IMR-90 (cell line): ENCODE measurements at regions not wholly inside any gene's neighbourhood (a gene's known extent, or its start where the extent isn't known, plus 50 kb on each side); places are given as distances from the start of the nearest gene placed in this dataset.

Experiments used
- ATAC-seq: fragments of 200-7000 bp; cut with Tn5 transposase; 2 replicates; pipeline ENCODE4 v1.9.1; 2020; ENCODE audit warnings: low read depth, mild to moderate bottlenecking, moderate library complexity
- BruUV-seq: library from RNA; stranded (reverse); fragments of 400-500 nt; replicated peaks from 2 replicates; lab custom pipeline; 2021; lab: Mats Ljungman, UMichigan
- CTCF ChIA-PET: fragments of 300-600 bp; formaldehyde crosslinking; extraction: SDS; loops from one replicate; lab custom pipeline; 2021; ENCODE audit warnings: antibody characterized with exemption; lab: Yijun Ruan, JAX
- POLR2A ChIA-PET: fragments of 300-600 bp; sonication (Branson Sonifier 250); formaldehyde crosslinking; loops from one replicate; lab custom pipeline; 2022; ENCODE audit warnings: antibody characterized with exemption; ENCODE audit not compliant: unreplicated experiment; lab: Charles Lee
- DNase-seq: peaks from one replicate; pipeline ENCODE4 v3.0.0; 2013
- H2AFZ ChIP-seq: replicated peaks from 2 replicates; pipeline ENCODE3; 2013; ENCODE audit warnings: low read length, mild to moderate bottlenecking; ENCODE audit not compliant: poor library complexity
- H2AK5ac ChIP-seq: 2 replicates; pipeline ENCODE4 v1.6.1; 2013; ENCODE audit warnings: low read depth, low read length, inconsistent platforms
- H2AK9ac ChIP-seq: replicated peaks from 2 replicates; pipeline ENCODE3; 2013; ENCODE audit warnings: mild to moderate bottlenecking, low read depth, low read length, moderate library complexity; ENCODE audit not compliant: poor library complexity
- H2BK120ac ChIP-seq: 2 replicates; pipeline ENCODE4 v1.6.1; 2013; ENCODE audit warnings: low read depth, low read length, inconsistent platforms
- H2BK15ac ChIP-seq: 3 replicates; pipeline ENCODE4 v1.6.1; 2013; ENCODE audit warnings: low read depth, low read length, inconsistent platforms
- H2BK20ac ChIP-seq: 2 replicates; pipeline ENCODE4 v1.6.1; 2013; ENCODE audit warnings: low read depth, mild to moderate bottlenecking, inconsistent platforms, low read length, moderate library complexity
- H2BK5ac ChIP-seq: 2 replicates; pipeline ENCODE4 v1.6.1; 2013; ENCODE audit warnings: mild to moderate bottlenecking, low read depth, low read length, inconsistent platforms; ENCODE audit not compliant: poor library complexity, severe bottlenecking
- H3K14ac ChIP-seq: replicated peaks from 2 replicates; pipeline ENCODE4 v1.6.1; 2013; ENCODE audit warnings: low read depth, low read length, inconsistent platforms
- H3K18ac ChIP-seq: 2 replicates; pipeline ENCODE4 v1.6.1; 2013; ENCODE audit warnings: low read depth, low read length, control low read depth
- H3K23ac ChIP-seq: 2 replicates; pipeline ENCODE4 v1.6.1; 2013; ENCODE audit warnings: low read depth, low read length, inconsistent platforms
- H3K27ac ChIP-seq: 2 replicates; pipeline ENCODE4 v1.5.1; 2013; ENCODE audit warnings: mild to moderate bottlenecking, control low read depth, low read length; ENCODE audit not compliant: insufficient read depth
- H3K27me3 ChIP-seq: 2 replicates; pipeline ENCODE4 v1.6.1; 2013; ENCODE audit warnings: low read length; ENCODE audit not compliant: control insufficient read depth, insufficient read depth
- H3K36me3 ChIP-seq: 2 replicates; pipeline ENCODE4 v1.6.1; 2013; ENCODE audit warnings: low read length, mixed read lengths; ENCODE audit not compliant: control insufficient read depth, insufficient read depth
- H3K4ac ChIP-seq: 2 replicates; pipeline ENCODE4 v1.6.1; 2013; ENCODE audit warnings: low read depth, low read length, inconsistent platforms
- H3K4me1 ChIP-seq: 2 replicates; pipeline ENCODE4 v1.6.1; 2013; ENCODE audit warnings: low read length, mixed read lengths; ENCODE audit not compliant: control insufficient read depth, insufficient read depth
- H3K4me2 ChIP-seq: 2 replicates; pipeline ENCODE4 v1.6.1; 2013; ENCODE audit warnings: low read depth, mild to moderate bottlenecking, control low read depth, low read length, moderate library complexity
- H3K4me3 ChIP-seq: 2 replicates; pipeline ENCODE4 v1.5.1; 2013; ENCODE audit warnings: low read depth, mild to moderate bottlenecking, control low read depth, low read length, moderate library complexity; ENCODE audit not compliant: insufficient read depth
- H3K56ac ChIP-seq: 2 replicates; pipeline ENCODE4 v1.6.1; 2013; ENCODE audit warnings: low read length, inconsistent platforms; ENCODE audit not compliant: insufficient read depth; ENCODE audit errors: extremely low read depth
- H3K79me1 ChIP-seq, 2 experiments: 2 replicates each; pipeline ENCODE4 v1.6.1; 2013; ENCODE audit warnings: low read length in 2 of 2, inconsistent platforms in 1 of 2, low read depth in 1 of 2
- H3K9ac ChIP-seq: 2 replicates; pipeline ENCODE4 v1.6.1; 2013; ENCODE audit warnings: low read depth, low read length, control low read depth
- H3K9me1 ChIP-seq: 2 replicates; pipeline ENCODE4 v1.6.1; 2013; ENCODE audit warnings: low read length, inconsistent platforms; ENCODE audit not compliant: insufficient read depth
- H3K9me3 ChIP-seq: 2 replicates; pipeline ENCODE4 v1.6.1; 2013; ENCODE audit warnings: low read length; ENCODE audit not compliant: control insufficient read depth, insufficient read depth
- H4K20me1 ChIP-seq: 2 replicates; pipeline ENCODE4 v1.6.1; 2013; ENCODE audit warnings: low read length, inconsistent platforms; ENCODE audit not compliant: insufficient read depth
- H4K5ac ChIP-seq: 2 replicates; pipeline ENCODE4 v1.6.1; 2013; ENCODE audit warnings: mild to moderate bottlenecking, low read depth, low read length, control low read depth
- H4K8ac ChIP-seq, 2 experiments: 2 replicates each; pipeline ENCODE4 v1.6.1; 2013; ENCODE audit warnings: low read depth in 2 of 2, low read length in 2 of 2, control low read depth in 1 of 2, inconsistent platforms in 1 of 2
- H4K91ac ChIP-seq: 2 replicates; pipeline ENCODE4 v1.6.1; 2013; ENCODE audit warnings: low read depth, low read length, inconsistent platforms; ENCODE audit not compliant: insufficient read depth
- BHLHE40 ChIP-seq: fragments of 150-350 bp; IDR thresholded peaks from 2 replicates; pipeline ENCODE4 v1.6.1; 2016; ENCODE audit warnings: mild to moderate bottlenecking, low read depth, low read length
- CEBPB ChIP-seq: IDR thresholded peaks from 2 replicates; pipeline ENCODE4 v1.6.1; 2012; ENCODE audit warnings: low read depth, low read length, improper control_type of control experiment
- CHD1 ChIP-seq: IDR thresholded peaks from 2 replicates; pipeline ENCODE4 v1.6.1; 2012; ENCODE audit warnings: low read depth, low read length, improper control_type of control experiment
- FOS ChIP-seq: fragments of 150-350 bp; IDR thresholded peaks from 2 replicates; pipeline ENCODE4 v1.6.1; 2016; ENCODE audit warnings: low read depth, low read length
- MAFK ChIP-seq: IDR thresholded peaks from 2 replicates; pipeline ENCODE4 v1.6.1; 2012; ENCODE audit warnings: low read depth, low read length, improper control_type of control experiment
- MAZ ChIP-seq: IDR thresholded peaks from 2 replicates; pipeline ENCODE4 v1.6.1; 2012; ENCODE audit warnings: low read depth, mild to moderate bottlenecking, low read length, improper control_type of control experiment, moderate library complexity, borderline replicate concordance
- MXI1 ChIP-seq: IDR thresholded peaks from 2 replicates; pipeline ENCODE4 v1.6.1; 2012; ENCODE audit warnings: low read depth, mild to moderate bottlenecking, low read length, moderate library complexity, borderline replicate concordance
- NFE2L2 ChIP-seq: fragments of 150-350 bp; IDR thresholded peaks from 2 replicates; pipeline ENCODE4 v1.6.1; 2016; ENCODE audit warnings: low read depth, mild to moderate bottlenecking, low read length
- POLR2A ChIP-seq: IDR thresholded peaks from 2 replicates; pipeline ENCODE4 v1.6.1; 2012; ENCODE audit warnings: mild to moderate bottlenecking, low read depth, low read length
- RAD21 ChIP-seq: IDR thresholded peaks from 2 replicates; pipeline ENCODE4 v1.6.1; 2012; ENCODE audit warnings: low read length, improper control_type of control experiment
- RCOR1 ChIP-seq: IDR thresholded peaks from 2 replicates; pipeline ENCODE4 v1.6.1; 2012; ENCODE audit warnings: mild to moderate bottlenecking, low read length, improper control_type of control experiment; ENCODE audit not compliant: insufficient replicate concordance
- RFX5 ChIP-seq: IDR thresholded peaks from 2 replicates; pipeline ENCODE4 v1.8.0; 2012; ENCODE audit warnings: low read depth, mild to moderate bottlenecking, low read length, moderate library complexity
- SMC3 ChIP-seq: fragments of 150-350 bp; IDR thresholded peaks from 2 replicates; pipeline ENCODE4 v1.6.1; 2016; ENCODE audit warnings: low read depth, mild to moderate bottlenecking, antibody characterized with exemption, low read length, moderate library complexity
- WGBS, 2 experiments: methylation state at CpG; one replicate each; pipeline versions ENCODE4 v1.1.5 to v1.1.7; 2013; ENCODE audit warnings: missing lambda C conversion rate in 2 of 2; ENCODE audit not compliant: insufficient read length in 1 of 2; ENCODE audit errors: extremely low coverage in 2 of 2; 5-methylcytosine and 5-hydroxymethylcytosine counted together
- dilution Hi-C: fragments of 300-500 bp; cut with HindIII; formaldehyde crosslinking; loops from one replicate; pipeline ENCODE4 v1.14.3; 2018; ENCODE audit warnings: low sequenced_read_pairs; ENCODE audit not compliant: unreplicated experiment
- in situ Hi-C: fragments of 300-500 bp; cut with MboI; formaldehyde crosslinking; loops from 3 replicates; pipeline ENCODE4 v1.14.3; 2019; ENCODE audit warnings: low sequenced_read_pairs, inconsistent platforms, mixed read lengths
- intact Hi-C: fragments of 100-400 bp; cut with micrococcal nuclease; formaldehyde crosslinking; loops from 2 replicates; pipeline ENCODE4 v1.10.0; 2022
- TF ChIP-seq, protein P1 (sequence below): fragments of 150-350 bp; IDR thresholded peaks from 2 replicates; pipeline ENCODE4 v1.6.1; 2016; ENCODE audit warnings: low read depth, mild to moderate bottlenecking, low read length, moderate library complexity, borderline replicate concordance
- TF ChIP-seq, protein P2 (sequence below): conservative IDR thresholded peaks from 2 replicates; pipeline ENCODE4 v1.5.1; 2012; ENCODE audit warnings: mild to moderate bottlenecking, low read depth, low read length, improper control_type of control experiment
- TF ChIP-seq, protein P3 (sequence below): fragments of 150-350 bp; IDR thresholded peaks from 2 replicates; pipeline ENCODE4 v1.6.1; 2017; ENCODE audit warnings: mild to moderate bottlenecking, antibody characterized with exemption, low read length, low read depth

GRCh38 chr6:74807674-74808073 lies 398.2 kb downstream of the COL12A1 start:
- H4K20me1 ChIP-seq = no peaks in the 10 kb centered on the region
- POLR2A ChIA-PET = no interaction called here
- H3K14ac ChIP-seq = 0 out of 2 replicates have a peak overlapping the region, but pooled peaks have one; percentile 59
- in situ Hi-C loops = no loop called here
- H3K56ac ChIP-seq = no peak overlapping the region
- H3K9ac ChIP-seq = no peak overlapping the region
- DNase-seq = no peak
- intact Hi-C loops = no loop called here
- no peak overlapping the region for H3K23ac ChIP-seq
- CTCF ChIA-PET = no interaction called here
- H3K9me3 ChIP-seq = no peaks in the 10 kb centered on the region
- H4K5ac ChIP-seq = no peak overlapping the region
- BruUV-seq = no TSS peak
- H3K9me1 ChIP-seq = no peaks in the 10 kb centered on the region
- no peak overlapping the region for H2BK20ac ChIP-seq
- H3K27me3 ChIP-seq = no peaks in the 10 kb centered on the region
- H3K27ac ChIP-seq = no peak overlapping the region
- H4K91ac ChIP-seq = no peak overlapping the region
- H3K36me3 ChIP-seq = no peaks in the 10 kb centered on the region
- dilution Hi-C loops = no loop called here
- WGBS, 2 experiments = no CpG with 5 or more reads among the region's 2 CpGs
- no peak overlapping the region for H2AFZ ChIP-seq
- no peaks in the 10 kb centered on the region for H3K79me1 ChIP-seq
- no peak overlapping the region for H4K8ac ChIP-seq
- no peak overlapping the region for H3K18ac ChIP-seq
- ATAC-seq = no peak
- H2BK5ac ChIP-seq = no peak overlapping the region
- H2AK5ac ChIP-seq = no peak overlapping the region; the same call in 1 of the 2 replicates
- H3K4ac ChIP-seq = no peak overlapping the region
- H2BK120ac ChIP-seq = no peak overlapping the region
- TF ChIP-seq, protein P1, sequence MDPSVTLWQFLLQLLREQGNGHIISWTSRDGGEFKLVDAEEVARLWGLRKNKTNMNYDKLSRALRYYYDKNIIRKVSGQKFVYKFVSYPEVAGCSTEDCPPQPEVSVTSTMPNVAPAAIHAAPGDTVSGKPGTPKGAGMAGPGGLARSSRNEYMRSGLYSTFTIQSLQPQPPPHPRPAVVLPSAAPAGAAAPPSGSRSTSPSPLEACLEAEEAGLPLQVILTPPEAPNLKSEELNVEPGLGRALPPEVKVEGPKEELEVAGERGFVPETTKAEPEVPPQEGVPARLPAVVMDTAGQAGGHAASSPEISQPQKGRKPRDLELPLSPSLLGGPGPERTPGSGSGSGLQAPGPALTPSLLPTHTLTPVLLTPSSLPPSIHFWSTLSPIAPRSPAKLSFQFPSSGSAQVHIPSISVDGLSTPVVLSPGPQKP = no peak
- TF ChIP-seq SMC3 = no peak
- no peak for TF ChIP-seq RAD21
- no peak for TF ChIP-seq RCOR1
- TF ChIP-seq BHLHE40 = no peak
- TF ChIP-seq CHD1 = no peak
- TF ChIP-seq MXI1 = no peak
- TF ChIP-seq, protein P2, sequence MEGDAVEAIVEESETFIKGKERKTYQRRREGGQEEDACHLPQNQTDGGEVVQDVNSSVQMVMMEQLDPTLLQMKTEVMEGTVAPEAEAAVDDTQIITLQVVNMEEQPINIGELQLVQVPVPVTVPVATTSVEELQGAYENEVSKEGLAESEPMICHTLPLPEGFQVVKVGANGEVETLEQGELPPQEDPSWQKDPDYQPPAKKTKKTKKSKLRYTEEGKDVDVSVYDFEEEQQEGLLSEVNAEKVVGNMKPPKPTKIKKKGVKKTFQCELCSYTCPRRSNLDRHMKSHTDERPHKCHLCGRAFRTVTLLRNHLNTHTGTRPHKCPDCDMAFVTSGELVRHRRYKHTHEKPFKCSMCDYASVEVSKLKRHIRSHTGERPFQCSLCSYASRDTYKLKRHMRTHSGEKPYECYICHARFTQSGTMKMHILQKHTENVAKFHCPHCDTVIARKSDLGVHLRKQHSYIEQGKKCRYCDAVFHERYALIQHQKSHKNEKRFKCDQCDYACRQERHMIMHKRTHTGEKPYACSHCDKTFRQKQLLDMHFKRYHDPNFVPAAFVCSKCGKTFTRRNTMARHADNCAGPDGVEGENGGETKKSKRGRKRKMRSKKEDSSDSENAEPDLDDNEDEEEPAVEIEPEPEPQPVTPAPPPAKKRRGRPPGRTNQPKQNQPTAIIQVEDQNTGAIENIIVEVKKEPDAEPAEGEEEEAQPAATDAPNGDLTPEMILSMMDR = no peak
- no peak for TF ChIP-seq MAFK
- no peak for TF ChIP-seq FOS
- TF ChIP-seq CEBPB = no peak
- no peak for TF ChIP-seq NFE2L2
- no peak for TF ChIP-seq RFX5
- no peak for TF ChIP-seq POLR2A
- TF ChIP-seq, protein P3, sequence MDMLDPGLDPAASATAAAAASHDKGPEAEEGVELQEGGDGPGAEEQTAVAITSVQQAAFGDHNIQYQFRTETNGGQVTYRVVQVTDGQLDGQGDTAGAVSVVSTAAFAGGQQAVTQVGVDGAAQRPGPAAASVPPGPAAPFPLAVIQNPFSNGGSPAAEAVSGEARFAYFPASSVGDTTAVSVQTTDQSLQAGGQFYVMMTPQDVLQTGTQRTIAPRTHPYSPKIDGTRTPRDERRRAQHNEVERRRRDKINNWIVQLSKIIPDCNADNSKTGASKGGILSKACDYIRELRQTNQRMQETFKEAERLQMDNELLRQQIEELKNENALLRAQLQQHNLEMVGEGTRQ = no peak
- TF ChIP-seq MAZ = no peak
- H3K4me1 ChIP-seq = no peaks in the 10 kb centered on the region
- no peak overlapping the region for H3K4me3 ChIP-seq
- H3K4me2 ChIP-seq = no peak overlapping the region
- H2BK15ac ChIP-seq = no peak overlapping the region
- H2AK9ac ChIP-seq = no peak overlapping the region
